IMR-90 (cell line): ENCODE measurements at regions not wholly inside any gene's neighbourhood (a gene's known extent, or its start where the extent isn't known, plus 50 kb on each side); places are given as distances from the start of the nearest gene placed in this dataset.

Experiments used
- ATAC-seq: fragments of 200-7000 bp; cut with Tn5 transposase; 2 replicates; pipeline ENCODE4 v1.9.1; 2020; ENCODE audit warnings: low read depth, mild to moderate bottlenecking, moderate library complexity
- BruUV-seq: library from RNA; stranded (reverse); fragments of 400-500 nt; replicated peaks from 2 replicates; lab custom pipeline; 2021; lab: Mats Ljungman, UMichigan
- CTCF ChIA-PET: fragments of 300-600 bp; formaldehyde crosslinking; extraction: SDS; loops from one replicate; lab custom pipeline; 2021; ENCODE audit warnings: antibody characterized with exemption; lab: Yijun Ruan, JAX
- POLR2A ChIA-PET: fragments of 300-600 bp; sonication (Branson Sonifier 250); formaldehyde crosslinking; loops from one replicate; lab custom pipeline; 2022; ENCODE audit warnings: antibody characterized with exemption; ENCODE audit not compliant: unreplicated experiment; lab: Charles Lee
- DNase-seq: peaks from one replicate; pipeline ENCODE4 v3.0.0; 2013
- H2AFZ ChIP-seq: replicated peaks from 2 replicates; pipeline ENCODE3; 2013; ENCODE audit warnings: low read length, mild to moderate bottlenecking; ENCODE audit not compliant: poor library complexity
- H2AK5ac ChIP-seq: 2 replicates; pipeline ENCODE4 v1.6.1; 2013; ENCODE audit warnings: low read depth, low read length, inconsistent platforms
- H2AK9ac ChIP-seq: replicated peaks from 2 replicates; pipeline ENCODE3; 2013; ENCODE audit warnings: mild to moderate bottlenecking, low read depth, low read length, moderate library complexity; ENCODE audit not compliant: poor library complexity
- H2BK120ac ChIP-seq: 2 replicates; pipeline ENCODE4 v1.6.1; 2013; ENCODE audit warnings: low read depth, low read length, inconsistent platforms
- H2BK15ac ChIP-seq: 3 replicates; pipeline ENCODE4 v1.6.1; 2013; ENCODE audit warnings: low read depth, low read length, inconsistent platforms
- H2BK20ac ChIP-seq: 2 replicates; pipeline ENCODE4 v1.6.1; 2013; ENCODE audit warnings: low read depth, mild to moderate bottlenecking, inconsistent platforms, low read length, moderate library complexity
- H2BK5ac ChIP-seq: 2 replicates; pipeline ENCODE4 v1.6.1; 2013; ENCODE audit warnings: mild to moderate bottlenecking, low read depth, low read length, inconsistent platforms; ENCODE audit not compliant: poor library complexity, severe bottlenecking
- H3K14ac ChIP-seq: replicated peaks from 2 replicates; pipeline ENCODE4 v1.6.1; 2013; ENCODE audit warnings: low read depth, low read length, inconsistent platforms
- H3K18ac ChIP-seq: 2 replicates; pipeline ENCODE4 v1.6.1; 2013; ENCODE audit warnings: low read depth, low read length, control low read depth
- H3K23ac ChIP-seq: 2 replicates; pipeline ENCODE4 v1.6.1; 2013; ENCODE audit warnings: low read depth, low read length, inconsistent platforms
- H3K27ac ChIP-seq: 2 replicates; pipeline ENCODE4 v1.5.1; 2013; ENCODE audit warnings: mild to moderate bottlenecking, control low read depth, low read length; ENCODE audit not compliant: insufficient read depth
- H3K27me3 ChIP-seq: 2 replicates; pipeline ENCODE4 v1.6.1; 2013; ENCODE audit warnings: low read length; ENCODE audit not compliant: control insufficient read depth, insufficient read depth
- H3K36me3 ChIP-seq: 2 replicates; pipeline ENCODE4 v1.6.1; 2013; ENCODE audit warnings: low read length, mixed read lengths; ENCODE audit not compliant: control insufficient read depth, insufficient read depth
- H3K4ac ChIP-seq: 2 replicates; pipeline ENCODE4 v1.6.1; 2013; ENCODE audit warnings: low read depth, low read length, inconsistent platforms
- H3K4me1 ChIP-seq: 2 replicates; pipeline ENCODE4 v1.6.1; 2013; ENCODE audit warnings: low read length, mixed read lengths; ENCODE audit not compliant: control insufficient read depth, insufficient read depth
- H3K4me2 ChIP-seq: 2 replicates; pipeline ENCODE4 v1.6.1; 2013; ENCODE audit warnings: low read depth, mild to moderate bottlenecking, control low read depth, low read length, moderate library complexity
- H3K4me3 ChIP-seq: 2 replicates; pipeline ENCODE4 v1.5.1; 2013; ENCODE audit warnings: low read depth, mild to moderate bottlenecking, control low read depth, low read length, moderate library complexity; ENCODE audit not compliant: insufficient read depth
- H3K56ac ChIP-seq: 2 replicates; pipeline ENCODE4 v1.6.1; 2013; ENCODE audit warnings: low read length, inconsistent platforms; ENCODE audit not compliant: insufficient read depth; ENCODE audit errors: extremely low read depth
- H3K79me1 ChIP-seq, 2 experiments: 2 replicates each; pipeline ENCODE4 v1.6.1; 2013; ENCODE audit warnings: low read length in 2 of 2, inconsistent platforms in 1 of 2, low read depth in 1 of 2
- H3K9ac ChIP-seq: 2 replicates; pipeline ENCODE4 v1.6.1; 2013; ENCODE audit warnings: low read depth, low read length, control low read depth
- H3K9me1 ChIP-seq: 2 replicates; pipeline ENCODE4 v1.6.1; 2013; ENCODE audit warnings: low read length, inconsistent platforms; ENCODE audit not compliant: insufficient read depth
- H3K9me3 ChIP-seq: 2 replicates; pipeline ENCODE4 v1.6.1; 2013; ENCODE audit warnings: low read length; ENCODE audit not compliant: control insufficient read depth, insufficient read depth
- H4K20me1 ChIP-seq: 2 replicates; pipeline ENCODE4 v1.6.1; 2013; ENCODE audit warnings: low read length, inconsistent platforms; ENCODE audit not compliant: insufficient read depth
- H4K5ac ChIP-seq: 2 replicates; pipeline ENCODE4 v1.6.1; 2013; ENCODE audit warnings: mild to moderate bottlenecking, low read depth, low read length, control low read depth
- H4K8ac ChIP-seq, 2 experiments: 2 replicates each; pipeline ENCODE4 v1.6.1; 2013; ENCODE audit warnings: low read depth in 2 of 2, low read length in 2 of 2, control low read depth in 1 of 2, inconsistent platforms in 1 of 2
- H4K91ac ChIP-seq: 2 replicates; pipeline ENCODE4 v1.6.1; 2013; ENCODE audit warnings: low read depth, low read length, inconsistent platforms; ENCODE audit not compliant: insufficient read depth
- BHLHE40 ChIP-seq: fragments of 150-350 bp; IDR thresholded peaks from 2 replicates; pipeline ENCODE4 v1.6.1; 2016; ENCODE audit warnings: mild to moderate bottlenecking, low read depth, low read length
- CHD1 ChIP-seq: IDR thresholded peaks from 2 replicates; pipeline ENCODE4 v1.6.1; 2012; ENCODE audit warnings: low read depth, low read length, improper control_type of control experiment
- FOS ChIP-seq: fragments of 150-350 bp; IDR thresholded peaks from 2 replicates; pipeline ENCODE4 v1.6.1; 2016; ENCODE audit warnings: low read depth, low read length
- MAZ ChIP-seq: IDR thresholded peaks from 2 replicates; pipeline ENCODE4 v1.6.1; 2012; ENCODE audit warnings: low read depth, mild to moderate bottlenecking, low read length, improper control_type of control experiment, moderate library complexity, borderline replicate concordance
- MXI1 ChIP-seq: IDR thresholded peaks from 2 replicates; pipeline ENCODE4 v1.6.1; 2012; ENCODE audit warnings: low read depth, mild to moderate bottlenecking, low read length, moderate library complexity, borderline replicate concordance
- NFE2L2 ChIP-seq: fragments of 150-350 bp; IDR thresholded peaks from 2 replicates; pipeline ENCODE4 v1.6.1; 2016; ENCODE audit warnings: low read depth, mild to moderate bottlenecking, low read length
- POLR2A ChIP-seq: IDR thresholded peaks from 2 replicates; pipeline ENCODE4 v1.6.1; 2012; ENCODE audit warnings: mild to moderate bottlenecking, low read depth, low read length
- RAD21 ChIP-seq: IDR thresholded peaks from 2 replicates; pipeline ENCODE4 v1.6.1; 2012; ENCODE audit warnings: low read length, improper control_type of control experiment
- RCOR1 ChIP-seq: IDR thresholded peaks from 2 replicates; pipeline ENCODE4 v1.6.1; 2012; ENCODE audit warnings: mild to moderate bottlenecking, low read length, improper control_type of control experiment; ENCODE audit not compliant: insufficient replicate concordance
- RFX5 ChIP-seq: IDR thresholded peaks from 2 replicates; pipeline ENCODE4 v1.8.0; 2012; ENCODE audit warnings: low read depth, mild to moderate bottlenecking, low read length, moderate library complexity
- WGBS, 2 experiments: methylation state at CpG; one replicate each; pipeline versions ENCODE4 v1.1.5 to v1.1.7; 2013; ENCODE audit warnings: missing lambda C conversion rate in 2 of 2; ENCODE audit not compliant: insufficient read length in 1 of 2; ENCODE audit errors: extremely low coverage in 2 of 2; 5-methylcytosine and 5-hydroxymethylcytosine counted together
- dilution Hi-C: fragments of 300-500 bp; cut with HindIII; formaldehyde crosslinking; loops from one replicate; pipeline ENCODE4 v1.14.3; 2018; ENCODE audit warnings: low sequenced_read_pairs; ENCODE audit not compliant: unreplicated experiment
- in situ Hi-C: fragments of 300-500 bp; cut with MboI; formaldehyde crosslinking; loops from 3 replicates; pipeline ENCODE4 v1.14.3; 2019; ENCODE audit warnings: low sequenced_read_pairs, inconsistent platforms, mixed read lengths
- intact Hi-C: fragments of 100-400 bp; cut with micrococcal nuclease; formaldehyde crosslinking; loops from 2 replicates; pipeline ENCODE4 v1.10.0; 2022

DNA sequence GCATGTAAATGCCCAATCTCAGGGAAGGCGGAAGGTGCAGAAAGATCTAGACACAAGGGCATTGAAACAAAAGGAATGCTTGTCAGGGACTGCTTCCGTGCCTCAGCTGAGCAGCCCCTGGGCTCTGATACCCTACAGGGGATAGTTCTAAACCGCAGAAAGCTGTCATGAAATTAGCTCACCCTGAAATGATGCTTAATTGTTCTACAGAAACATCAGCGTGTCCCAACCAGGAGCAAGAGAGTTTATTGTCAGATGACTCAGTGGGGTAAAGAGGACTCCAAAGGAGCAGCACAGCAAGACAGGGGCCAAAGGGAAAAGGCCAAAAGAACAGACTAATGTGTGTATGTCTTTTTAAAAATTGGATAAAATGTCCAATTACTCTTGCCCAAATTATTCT, 258.4 kb upstream of the JARID2 start:
- Histone ChIP-seq H3K4me1 (peaks cover 1% of the 10 kb centered on the region; the same call in 1 of the 2 replicates), H3K23ac (no peak overlapping the region), H3K4me2 (no peak overlapping the region), H3K9ac (no peak overlapping the region), H4K20me1 (no peaks in the 10 kb centered on the region), H4K5ac (no peak overlapping the region), H2BK5ac (no peak overlapping the region), H2BK15ac (no peak overlapping the region), H3K27me3 (peaks cover 5% of the 10 kb centered on the region; the same call in 1 of the 2 replicates), H4K91ac (no peak overlapping the region), H3K4me3 (no peak overlapping the region), H4K8ac (no peak overlapping the region), H2AK5ac (no peak overlapping the region), H3K79me1 (no peaks in the 10 kb centered on the region), H3K9me1 (no peaks in the 10 kb centered on the region), H3K18ac (no peak overlapping the region), H3K56ac (no peak overlapping the region), H3K4ac (no peak overlapping the region), H3K36me3 (no peaks in the 10 kb centered on the region), H2AK9ac (no peak overlapping the region), H3K14ac (no peak overlapping the region), H2BK20ac (no peak overlapping the region), H2BK120ac (no peak overlapping the region), H3K9me3 (no peaks in the 10 kb centered on the region), H3K27ac (no peak overlapping the region), H2AFZ (no peak overlapping the region)
- ChIA-PET CTCF (no interaction called here), POLR2A (no interaction called here)
- TF ChIP-seq BHLHE40: no peak
- TF ChIP-seq FOS: no peak
- no peak for TF ChIP-seq MAZ
- TF ChIP-seq CHD1: no peak
- no peak for TF ChIP-seq POLR2A
- TF ChIP-seq MXI1: no peak
- TF ChIP-seq NFE2L2: no peak
- no peak for TF ChIP-seq RCOR1
- TF ChIP-seq RAD21: no peak
- TF ChIP-seq RFX5: no peak
- intact Hi-C loops (no loop called here), dilution Hi-C loops (no loop called here), in situ Hi-C loops (no loop called here)
- no peak for DNase-seq
- BruUV-seq: no TSS peak
- no peak for ATAC-seq
- WGBS, 2 experiments: 93% methylated on average over 2 of the region's 4 CpGs; no CpG with 5 or more reads in 1 of the 2 experiments
